Neural cell (in vitro differentiated cells): ENCODE measurements at regions not wholly inside any gene's neighbourhood (a gene's known extent, or its start where the extent isn't known, plus 50 kb on each side); places are given as distances from the start of the nearest gene placed in this dataset.

Source experiments
- H2AFZ ChIP-seq: fragments of 200-600, 300-800 bp; sonication (generic), shearing (Covaris generic); 2 replicates; pipeline ENCODE4 v1.6.0; 2014; ENCODE audit warnings: low read depth, mild to moderate bottlenecking, antibody characterized with exemption, low read length, moderate library complexity
- H3F3A ChIP-seq: fragments of 200-600 bp; shearing (Covaris generic); 2 replicates; pipeline ENCODE4 v1.6.1; 2016; ENCODE audit warnings: mild to moderate bottlenecking, moderate library complexity, mixed read lengths, antibody characterized with exemption, low read length; ENCODE audit not compliant: insufficient read depth, poor library complexity, severe bottlenecking
- H3K27ac ChIP-seq: fragments of 200-600, 300-800 bp; sonication (generic), shearing (Covaris generic); 2 replicates; pipeline ENCODE4 v1.5.1; 2014; ENCODE audit warnings: mild to moderate bottlenecking, low read length, moderate library complexity
- H3K27me3 ChIP-seq: fragments of 300-800, 200-600 bp; sonication (generic), shearing (Covaris generic); 2 replicates; pipeline ENCODE4 v1.6.0; 2014; ENCODE audit warnings: mild to moderate bottlenecking, low read depth, low read length, moderate library complexity; ENCODE audit not compliant: insufficient read depth
- H3K36me3 ChIP-seq: fragments of 300-800, 200-600 bp; sonication (generic), shearing (Covaris generic); 2 replicates; pipeline ENCODE4 v1.5.1; 2014; ENCODE audit warnings: mild to moderate bottlenecking, antibody characterized with exemption, low read length, moderate library complexity; ENCODE audit not compliant: insufficient read depth
- H3K4me2 ChIP-seq: fragments of 300-800, 200-600 bp; sonication (generic), shearing (Covaris generic); 2 replicates; pipeline ENCODE4 v1.6.0; 2014; ENCODE audit warnings: mild to moderate bottlenecking, low read length
- H3K4me3 ChIP-seq: fragments of 300-800, 200-600 bp; sonication (generic), shearing (Covaris generic); 2 replicates; pipeline ENCODE4 v1.5.1; 2014; ENCODE audit warnings: mild to moderate bottlenecking, low read length, moderate library complexity
- H3K79me2 ChIP-seq: fragments of 200-600 bp; shearing (Covaris generic); replicated peaks from 2 replicates; pipeline ENCODE4 v1.6.0; 2014; ENCODE audit warnings: mild to moderate bottlenecking, low read length, moderate library complexity; ENCODE audit not compliant: insufficient read depth
- H3K9ac ChIP-seq: fragments of 300-800, 200-600 bp; sonication (generic), shearing (Covaris generic); 2 replicates; pipeline ENCODE4 v1.6.1; 2016; ENCODE audit warnings: mild to moderate bottlenecking, low read length, mixed read lengths
- H3K9me2 ChIP-seq: fragments of 200-600 bp; shearing (Covaris generic); 2 replicates; pipeline ENCODE4 v1.6.1; 2016; ENCODE audit warnings: mild to moderate bottlenecking, low read length, mixed read lengths; ENCODE audit not compliant: insufficient read depth
- H3K9me3 ChIP-seq: fragments of 200-600, 300-800 bp; sonication (generic), shearing (Covaris generic); 2 replicates; pipeline ENCODE4 v1.6.1; 2016; ENCODE audit warnings: mild to moderate bottlenecking, mixed run types, low read length, moderate library complexity, mixed read lengths
- H4K20me1 ChIP-seq: fragments of 200-600 bp; shearing (Covaris generic); 2 replicates; pipeline ENCODE4 v1.6.1; 2016; ENCODE audit warnings: mild to moderate bottlenecking, mixed run types; ENCODE audit not compliant: insufficient read depth
- EP300 ChIP-seq: fragments of 450-650 bp; conservative IDR thresholded peaks from 2 replicates; pipeline ENCODE4 v1.6.1; 2014; ENCODE audit warnings: antibody characterized with exemption, mild to moderate bottlenecking, moderate library complexity; ENCODE audit not compliant: poor library complexity, severe bottlenecking
- MXI1 ChIP-seq: fragments of 450-650 bp; conservative IDR thresholded peaks from 2 replicates; pipeline ENCODE4 v1.6.1; 2014; ENCODE audit warnings: antibody characterized with exemption, mild to moderate bottlenecking; ENCODE audit not compliant: poor library complexity, severe bottlenecking
- POLR2AphosphoS5 ChIP-seq: IDR thresholded peaks from 2 replicates; pipeline ENCODE4 v1.6.1; 2012
- REST ChIP-seq: IDR thresholded peaks from 2 replicates; pipeline ENCODE4 v1.6.1; 2012; ENCODE audit warnings: borderline replicate concordance
- TF ChIP-seq, protein P1 (sequence below): fragments of 450-650 bp; IDR thresholded peaks from 2 replicates; pipeline ENCODE4 v1.5.1; 2014; ENCODE audit warnings: antibody characterized with exemption, mild to moderate bottlenecking, moderate library complexity; ENCODE audit not compliant: poor library complexity, severe bottlenecking

DNA sequence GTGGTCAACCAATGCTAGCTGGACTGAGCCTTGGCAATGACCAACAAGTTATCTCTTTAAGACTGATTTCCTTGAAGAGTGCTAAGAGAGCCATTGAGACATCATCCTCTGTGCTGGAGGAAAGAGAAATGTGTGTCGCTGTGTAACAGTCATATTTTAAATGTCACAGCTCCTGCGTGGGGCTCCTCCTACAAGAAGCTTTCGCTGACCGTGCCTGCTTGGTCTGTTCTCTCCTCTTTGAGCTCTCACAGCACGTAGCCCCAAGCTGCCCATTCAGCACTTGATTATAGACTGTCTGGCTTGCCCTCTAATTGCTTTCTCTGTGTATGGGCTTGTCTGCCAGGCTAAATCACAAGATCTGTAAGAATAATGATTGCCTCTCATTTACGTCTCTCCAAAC is 221.3 kb downstream of the FOXD2 start:
- no peak overlapping the region for H2AFZ ChIP-seq
- H3K9me2 ChIP-seq = no peaks in the 10 kb centered on the region
- H4K20me1 ChIP-seq = no peaks in the 10 kb centered on the region
- no peaks in the 10 kb centered on the region for H3K79me2 ChIP-seq
- H3K9ac ChIP-seq = no peak overlapping the region
- no peaks in the 10 kb centered on the region for H3K9me3 ChIP-seq
- H3K4me2 ChIP-seq = no peak overlapping the region
- no peak overlapping the region for H3K27ac ChIP-seq
- H3K4me3 ChIP-seq = peak overlapping the region; percentile 32
- TF ChIP-seq POLR2AphosphoS5 (no peak), MXI1 (no peak), EP300 (no peak)
- TF ChIP-seq, protein P1, sequence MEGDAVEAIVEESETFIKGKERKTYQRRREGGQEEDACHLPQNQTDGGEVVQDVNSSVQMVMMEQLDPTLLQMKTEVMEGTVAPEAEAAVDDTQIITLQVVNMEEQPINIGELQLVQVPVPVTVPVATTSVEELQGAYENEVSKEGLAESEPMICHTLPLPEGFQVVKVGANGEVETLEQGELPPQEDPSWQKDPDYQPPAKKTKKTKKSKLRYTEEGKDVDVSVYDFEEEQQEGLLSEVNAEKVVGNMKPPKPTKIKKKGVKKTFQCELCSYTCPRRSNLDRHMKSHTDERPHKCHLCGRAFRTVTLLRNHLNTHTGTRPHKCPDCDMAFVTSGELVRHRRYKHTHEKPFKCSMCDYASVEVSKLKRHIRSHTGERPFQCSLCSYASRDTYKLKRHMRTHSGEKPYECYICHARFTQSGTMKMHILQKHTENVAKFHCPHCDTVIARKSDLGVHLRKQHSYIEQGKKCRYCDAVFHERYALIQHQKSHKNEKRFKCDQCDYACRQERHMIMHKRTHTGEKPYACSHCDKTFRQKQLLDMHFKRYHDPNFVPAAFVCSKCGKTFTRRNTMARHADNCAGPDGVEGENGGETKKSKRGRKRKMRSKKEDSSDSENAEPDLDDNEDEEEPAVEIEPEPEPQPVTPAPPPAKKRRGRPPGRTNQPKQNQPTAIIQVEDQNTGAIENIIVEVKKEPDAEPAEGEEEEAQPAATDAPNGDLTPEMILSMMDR = no peak
- H3K36me3 ChIP-seq = no peaks in the 10 kb centered on the region
- H3F3A ChIP-seq = no peaks in the 10 kb centered on the region
- H3K27me3 ChIP-seq = no peaks in the 10 kb centered on the region

- no peaks in the 10 kb centered on the region for H3K36me3 ChIP-seq
- H4K20me1 ChIP-seq = no peaks in the 10 kb centered on the region
- H2AFZ ChIP-seq = no peak overlapping the region
- no peaks in the 10 kb centered on the region for H3K27me3 ChIP-seq
- H3K9ac ChIP-seq = no peak overlapping the region
- TF ChIP-seq MXI1 (no peak), POLR2AphosphoS5 (no peak)
- H3K79me2 ChIP-seq = no peaks in the 10 kb centered on the region
- H3F3A ChIP-seq = no peaks in the 10 kb centered on the region
- H3K4me3 ChIP-seq = no peak overlapping the region
- no peak overlapping the region for H3K27ac ChIP-seq
- H3K4me2 ChIP-seq = no peak overlapping the region
- H3K9me3 ChIP-seq = no peaks in the 10 kb centered on the region
- H3K9me2 ChIP-seq = no peaks in the 10 kb centered on the region
Measured at GRCh38 chr1:47660622-47661021, 222.8 kb downstream of the FOXD2 start.

- no peaks in the 10 kb centered on the region for H3K36me3 ChIP-seq
Measured at GRCh38 chr1:47661040-47661439, 223.2 kb downstream of the FOXD2 start.

More at GRCh38 chr1:47661040-47661439, 223.2 kb downstream of the FOXD2 start:
- Histone ChIP-seq H4K20me1 (no peaks in the 10 kb centered on the region), H3F3A (no peaks in the 10 kb centered on the region), H3K79me2 (no peaks in the 10 kb centered on the region), H2AFZ (no peak overlapping the region), H3K27ac (no peak overlapping the region), H3K9me2 (no peaks in the 10 kb centered on the region), H3K4me3 (no peak overlapping the region), H3K9ac (no peak overlapping the region), H3K4me2 (no peak overlapping the region), H3K9me3 (no peaks in the 10 kb centered on the region), H3K27me3 (no peaks in the 10 kb centered on the region)
- TF ChIP-seq REST = no peak
